H1 (cell line): ENCODE measurements at regions not wholly inside any gene's neighbourhood (a gene's known extent, or its start where the extent isn't known, plus 50 kb on each side); places are given as distances from the start of the nearest gene placed in this dataset.

Experiments used
- ATF2 ChIP-seq: IDR thresholded peaks from 2 replicates; pipeline ENCODE4 v1.6.1; 2012; ENCODE audit warnings: low read length, inconsistent platforms
- RFX5 ChIP-seq: IDR thresholded peaks from 2 replicates; pipeline ENCODE4 v1.6.1; 2011; ENCODE audit warnings: low read depth, low read length, improper control_type of control experiment, borderline replicate concordance
- SP1 ChIP-seq: IDR thresholded peaks from 2 replicates; pipeline ENCODE4 v1.6.1; 2011; ENCODE audit warnings: low read depth, low read length
- TAF1 ChIP-seq: IDR thresholded peaks from 2 replicates; pipeline ENCODE4 v1.6.1; 2011; ENCODE audit warnings: mild to moderate bottlenecking, low read depth, low read length

- TF ChIP-seq RFX5 (no peak), TAF1 (no peak), SP1 (no peak), ATF2 (no peak)
Measured at GRCh38 chr13:63691474-63691873, 2275.8 kb upstream of the PCDH20 start.
